Activated CD8-positive, alpha-beta T cell treated with anti-CD3 and anti-CD28 coated beads for 36 hours (primary cell): ENCODE measurements at regions not wholly inside any gene's neighbourhood (a gene's known extent, or its start where the extent isn't known, plus 50 kb on each side); places are given as distances from the start of the nearest gene placed in this dataset.
"Not testable (repeated sequence)": the region's sequence is repeated elsewhere in the genome, so short reads cannot be mapped to it uniquely, and the experiment has no call there.

Experiments
- ATAC-seq: fragments of 200-7000 bp; cut with Tn5 transposase; one replicate; pipeline ENCODE4 v1.10.0; 2021; ENCODE audit warnings: mild to moderate bottlenecking, moderate library complexity
- CTCF ChIA-PET: fragments of 350-600 bp; sonication (Branson Sonifier 250); formaldehyde crosslinking; loops from one replicate; lab custom pipeline; 2021; ENCODE audit warnings: antibody characterized with exemption; lab: Charles Lee
- POLR2A ChIA-PET: fragments of 350-600 bp; sonication (Branson Sonifier 250); formaldehyde crosslinking; loops from one replicate; lab custom pipeline; 2021; ENCODE audit warnings: antibody characterized with exemption; lab: Charles Lee
- DNase-seq: peaks from one replicate; pipeline ENCODE4 v3.0.0-alpha.2; 2020
- H3K27ac Mint-ChIP-seq: one replicate; pipeline ENCODE4 v1.8.0; 2021; ENCODE audit warnings: mild to moderate bottlenecking, mixed read lengths
- H3K27me3 Mint-ChIP-seq: one replicate; pipeline ENCODE4 v1.8.0; 2021; ENCODE audit warnings: mixed read lengths
- H3K36me3 Mint-ChIP-seq: one replicate; pipeline ENCODE4 v1.8.0; 2021; ENCODE audit warnings: low read depth, mixed read lengths
- H3K4me1 Mint-ChIP-seq: one replicate; pipeline ENCODE4 v1.8.0; 2021; ENCODE audit warnings: low read depth, mixed read lengths
- H3K4me3 Mint-ChIP-seq: one replicate; pipeline ENCODE4 v1.8.0; 2021; ENCODE audit warnings: mild to moderate bottlenecking, moderate library complexity, mixed read lengths
- H3K9me3 Mint-ChIP-seq: one replicate; pipeline ENCODE4 v1.8.0; 2021; ENCODE audit warnings: mixed read lengths
- intact Hi-C: fragments of 100-400 bp; cut with micrococcal nuclease; formaldehyde crosslinking; loops from one replicate; pipeline ENCODE4 v1.10.0; 2022
- TF ChIP-seq, protein P1 (sequence below): fragments of 200-600 bp; IDR thresholded peaks from one replicate; pipeline ENCODE4 v1.8.0; 2022; ENCODE audit warnings: antibody characterized with exemption, mild to moderate bottlenecking

DNA sequence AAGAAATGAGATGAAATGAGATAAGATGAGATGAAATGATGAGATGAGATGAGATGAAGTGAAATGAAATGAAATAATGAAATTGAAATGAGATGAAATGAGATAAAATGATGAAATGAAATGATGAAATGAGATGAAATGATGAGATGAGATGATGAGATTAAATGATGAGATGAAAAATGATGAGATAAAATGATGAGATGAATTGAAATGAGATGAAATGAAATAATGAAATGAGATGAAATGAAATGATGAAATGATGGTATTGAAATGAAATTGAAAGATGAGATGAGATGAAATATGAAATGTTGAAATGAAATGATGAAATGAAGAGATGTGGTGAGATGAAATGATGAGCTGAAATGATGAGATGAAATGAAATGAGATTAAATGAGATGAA lies 231.0 kb downstream of the GOLGA6L6 start:
- CTCF ChIA-PET, result no interaction called here
- intact Hi-C loops, result no loop called here
- POLR2A ChIA-PET, result no interaction called here
- TF ChIP-seq, protein P1, sequence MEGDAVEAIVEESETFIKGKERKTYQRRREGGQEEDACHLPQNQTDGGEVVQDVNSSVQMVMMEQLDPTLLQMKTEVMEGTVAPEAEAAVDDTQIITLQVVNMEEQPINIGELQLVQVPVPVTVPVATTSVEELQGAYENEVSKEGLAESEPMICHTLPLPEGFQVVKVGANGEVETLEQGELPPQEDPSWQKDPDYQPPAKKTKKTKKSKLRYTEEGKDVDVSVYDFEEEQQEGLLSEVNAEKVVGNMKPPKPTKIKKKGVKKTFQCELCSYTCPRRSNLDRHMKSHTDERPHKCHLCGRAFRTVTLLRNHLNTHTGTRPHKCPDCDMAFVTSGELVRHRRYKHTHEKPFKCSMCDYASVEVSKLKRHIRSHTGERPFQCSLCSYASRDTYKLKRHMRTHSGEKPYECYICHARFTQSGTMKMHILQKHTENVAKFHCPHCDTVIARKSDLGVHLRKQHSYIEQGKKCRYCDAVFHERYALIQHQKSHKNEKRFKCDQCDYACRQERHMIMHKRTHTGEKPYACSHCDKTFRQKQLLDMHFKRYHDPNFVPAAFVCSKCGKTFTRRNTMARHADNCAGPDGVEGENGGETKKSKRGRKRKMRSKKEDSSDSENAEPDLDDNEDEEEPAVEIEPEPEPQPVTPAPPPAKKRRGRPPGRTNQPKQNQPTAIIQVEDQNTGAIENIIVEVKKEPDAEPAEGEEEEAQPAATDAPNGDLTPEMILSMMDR, result no peak
- DNase-seq (no peak), ATAC-seq (no peak)
- Mint-ChIP-seq H3K27me3 (no peaks in the 10 kb centered on the region), H3K27ac (no peak overlapping the region), H3K36me3 (no peaks in the 10 kb centered on the region), H3K4me3 (no peak overlapping the region), H3K4me1 (no peaks in the 10 kb centered on the region), H3K9me3 (no peaks in the 10 kb centered on the region)

GRCh38 chr15:20309966-20310365 lies 231.6 kb downstream of the GOLGA6L6 start:
- H3K36me3 Mint-ChIP-seq, DNase-seq, H3K9me3 Mint-ChIP-seq, ATAC-seq, POLR2A ChIA-PET, CTCF ChIA-PET, H3K4me3 Mint-ChIP-seq, H3K4me1 Mint-ChIP-seq, intact Hi-C loops, H3K27me3 Mint-ChIP-seq, H3K27ac Mint-ChIP-seq: not testable (repeated sequence)
- TF ChIP-seq, protein P1, result peak; percentile 3

DNA sequence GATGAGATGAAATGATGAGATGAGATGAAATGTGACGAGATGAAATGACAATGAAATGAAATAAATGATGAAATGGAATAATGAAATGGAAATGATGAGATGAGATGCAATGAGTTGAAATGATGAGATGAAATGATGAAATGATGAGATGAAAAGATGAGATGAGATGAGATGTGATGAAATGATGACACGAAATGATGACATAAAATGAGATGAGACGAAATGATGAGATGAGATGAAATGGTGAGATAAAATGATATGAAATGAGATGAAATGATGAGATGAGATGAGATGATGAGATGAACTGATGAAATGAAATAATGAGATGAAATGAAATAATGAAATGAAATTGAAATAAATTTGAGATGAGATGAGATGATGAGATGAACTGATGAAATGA lies 232.2 kb downstream of the GOLGA6L6 start:
- CTCF ChIA-PET, H3K27me3 Mint-ChIP-seq, H3K27ac Mint-ChIP-seq, H3K4me3 Mint-ChIP-seq, DNase-seq, H3K36me3 Mint-ChIP-seq, POLR2A ChIA-PET, H3K9me3 Mint-ChIP-seq, H3K4me1 Mint-ChIP-seq, ATAC-seq, intact Hi-C loops: not testable (repeated sequence)

DNA sequence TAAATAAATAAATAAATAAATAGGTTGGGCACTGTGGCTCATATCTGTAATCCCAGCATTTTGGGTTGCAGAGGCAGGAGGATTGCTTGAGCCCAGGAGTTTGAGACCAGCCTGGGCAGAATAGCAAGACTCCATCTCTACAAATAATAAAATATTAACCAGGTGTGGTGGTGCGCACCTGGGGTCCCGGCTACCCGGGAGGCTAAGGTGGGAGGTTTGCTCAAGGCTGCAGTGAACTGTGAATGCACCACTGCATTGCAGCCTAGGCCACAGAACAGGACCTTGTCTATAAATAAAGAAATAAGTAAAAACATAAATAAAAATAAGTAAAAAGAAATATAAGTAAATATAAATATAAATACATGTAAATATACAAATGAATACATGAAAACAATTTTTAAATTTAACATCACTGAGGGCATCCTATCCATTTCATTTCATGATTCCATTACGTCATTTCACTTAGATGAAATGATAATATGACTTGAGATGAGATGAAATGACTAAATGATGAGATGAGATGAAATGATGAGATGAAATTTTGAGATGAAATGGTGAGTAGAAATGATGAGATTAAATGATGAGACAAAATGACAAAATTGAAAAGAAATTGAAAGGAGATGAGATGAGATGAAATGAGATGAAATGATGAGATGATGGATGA lies 233.4 kb downstream of the GOLGA6L6 start:
- H3K36me3 Mint-ChIP-seq, H3K9me3 Mint-ChIP-seq, POLR2A ChIA-PET, DNase-seq, ATAC-seq, H3K4me3 Mint-ChIP-seq, H3K27ac Mint-ChIP-seq, CTCF ChIA-PET, H3K4me1 Mint-ChIP-seq, H3K27me3 Mint-ChIP-seq, intact Hi-C loops: not testable (repeated sequence)

- H3K27ac Mint-ChIP-seq, H3K4me1 Mint-ChIP-seq, H3K9me3 Mint-ChIP-seq, H3K4me3 Mint-ChIP-seq, POLR2A ChIA-PET, H3K36me3 Mint-ChIP-seq, CTCF ChIA-PET, ATAC-seq, DNase-seq, intact Hi-C loops, H3K27me3 Mint-ChIP-seq: not testable (repeated sequence)
These were observed 234.5 kb downstream of the GOLGA6L6 start for GRCh38 chr15:20307137-20307536.

DNA sequence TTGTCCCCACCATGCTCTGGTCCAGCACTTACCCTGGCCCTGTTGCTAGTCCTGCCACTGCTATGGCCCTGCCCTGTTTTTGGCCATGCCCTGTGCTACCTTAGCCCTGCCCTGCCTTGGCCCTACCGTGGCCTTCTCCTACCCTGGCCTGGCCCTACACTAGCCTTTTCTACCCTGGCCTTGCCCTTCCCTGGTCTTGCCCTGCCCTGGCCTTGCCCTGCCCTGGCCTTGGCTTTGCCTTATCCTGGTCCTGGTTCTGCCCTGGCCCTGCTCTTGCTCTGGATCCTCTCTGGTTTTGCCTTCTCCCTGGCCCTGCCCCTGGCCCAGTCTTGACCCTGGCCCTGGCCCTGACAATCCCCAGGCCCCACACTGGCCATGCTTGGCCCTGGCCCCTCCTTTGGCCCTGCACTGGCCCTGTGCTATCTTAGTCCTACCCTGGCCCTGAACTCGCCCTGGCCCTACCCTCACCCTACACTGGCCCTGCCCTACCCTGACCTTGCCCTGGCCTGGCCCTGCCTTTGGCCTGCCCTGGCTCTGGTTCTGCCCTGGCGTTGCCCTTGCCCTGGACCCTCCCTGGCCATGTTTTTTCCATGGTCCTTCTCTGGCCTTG lies 235.0 kb downstream of the GOLGA6L6 start:
- POLR2A ChIA-PET, CTCF ChIA-PET, H3K27me3 Mint-ChIP-seq, ATAC-seq, intact Hi-C loops, DNase-seq, H3K4me1 Mint-ChIP-seq, H3K4me3 Mint-ChIP-seq, H3K9me3 Mint-ChIP-seq, H3K36me3 Mint-ChIP-seq, H3K27ac Mint-ChIP-seq: not testable (repeated sequence)

GRCh38 chr15:20305912-20306311 lies 235.7 kb downstream of the GOLGA6L6 start:
- CTCF ChIA-PET, ATAC-seq, H3K27me3 Mint-ChIP-seq, H3K36me3 Mint-ChIP-seq, intact Hi-C loops, DNase-seq, H3K4me3 Mint-ChIP-seq, H3K4me1 Mint-ChIP-seq, POLR2A ChIA-PET, H3K27ac Mint-ChIP-seq, H3K9me3 Mint-ChIP-seq: not testable (repeated sequence)

- H3K9me3 Mint-ChIP-seq, H3K36me3 Mint-ChIP-seq, ATAC-seq, intact Hi-C loops, H3K27me3 Mint-ChIP-seq, POLR2A ChIA-PET, CTCF ChIA-PET, H3K27ac Mint-ChIP-seq, DNase-seq, H3K4me3 Mint-ChIP-seq, H3K4me1 Mint-ChIP-seq: not testable (repeated sequence)
These were observed 236.6 kb downstream of the GOLGA6L6 start for GRCh38 chr15:20305015-20305465.

DNA sequence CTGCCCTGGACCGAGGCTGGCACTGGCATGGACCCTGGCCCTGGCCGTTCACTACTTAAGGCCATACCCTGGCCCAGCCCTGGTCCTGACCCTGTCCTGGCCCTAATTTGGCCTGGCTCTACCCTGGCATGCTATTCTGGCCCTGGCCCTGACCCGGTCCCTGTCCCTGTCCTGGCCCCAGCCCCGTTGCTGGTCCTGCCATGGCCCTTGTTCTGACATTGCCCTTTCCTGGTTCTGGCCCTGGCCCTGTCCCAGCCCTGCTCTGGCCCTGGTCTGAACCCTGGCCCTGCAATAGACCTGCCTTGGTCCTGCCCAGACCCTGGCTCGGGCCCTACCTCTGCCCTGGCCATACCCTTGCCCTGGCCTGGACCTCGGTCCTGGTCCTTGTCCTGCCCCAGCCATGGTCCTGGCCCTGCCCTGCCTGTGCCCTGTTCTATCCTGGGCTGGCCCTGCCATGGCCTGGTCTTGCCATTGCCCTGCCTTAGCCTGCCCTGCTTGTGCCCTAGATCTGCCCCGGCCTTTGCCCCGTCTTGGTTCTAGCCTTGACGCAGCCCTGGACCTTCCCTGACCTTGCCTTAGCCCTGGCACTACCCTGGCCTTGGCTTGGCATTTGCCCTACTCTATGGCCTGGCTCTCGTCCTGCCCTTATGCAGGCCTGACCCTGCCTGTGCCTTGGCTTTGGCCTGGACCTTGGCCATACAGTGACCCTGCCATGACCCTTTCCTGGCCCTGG lies 237.2 kb downstream of the GOLGA6L6 start:
- H3K27me3 Mint-ChIP-seq, DNase-seq, H3K36me3 Mint-ChIP-seq, intact Hi-C loops, POLR2A ChIA-PET, ATAC-seq, H3K4me1 Mint-ChIP-seq, H3K27ac Mint-ChIP-seq, H3K4me3 Mint-ChIP-seq, H3K9me3 Mint-ChIP-seq, CTCF ChIA-PET: not testable (repeated sequence)
